ENCODE measurements at regions not wholly inside any gene's neighbourhood (a gene's known extent, or its start where the extent isn't known, plus 50 kb on each side); places are given as distances from the start of the nearest gene placed in this dataset.

- TF ChIP-seq CTCF (IDR thresholded peaks at IDR 0.05): no peak
- TF ChIP-seq POLR2A (IDR thresholded peaks at IDR 0.05): no peak
Measured at GRCh38 chr14:89575386-89576061, 158.5 kb upstream of the FOXN3 start.
